ENCODE measurements at regions not wholly inside any gene's neighbourhood (a gene's known extent, or its start where the extent isn't known, plus 50 kb on each side); places are given as distances from the start of the nearest gene placed in this dataset.
"Not testable (repeated sequence)": the region's sequence is repeated elsewhere in the genome, so short reads cannot be mapped to it uniquely, and the experiment has no call there.

GRCh38 chr18:43369311-43369710 is 92.0 kb upstream of the SYT4 start:
- not testable (repeated sequence) for H4K91ac ChIP-seq (ENCODE audit: low read length); H2BK120ac ChIP-seq (ENCODE audit: low read depth, low read length); H3K4me1 ChIP-seq (ENCODE audit: control insufficient read depth, insufficient read depth, low read depth, low read length); H2BK15ac ChIP-seq (ENCODE audit: low read depth, poor library complexity, severe bottlenecking); H4K8ac ChIP-seq (ENCODE audit: low read length); DNase-seq; H3K18ac ChIP-seq (ENCODE audit: low read depth in 1 of 2, low read length in 2 of 2); H2AFZ ChIP-seq (ENCODE audit: low read depth, low read length); H3K4me2 ChIP-seq (ENCODE audit: low read length, poor library complexity, severe bottlenecking); H3K9me3 ChIP-seq (ENCODE audit: control insufficient read depth, low read length); H3K23ac ChIP-seq (ENCODE audit: low read length in 2 of 2); H3K4ac ChIP-seq (ENCODE audit: low read depth in 1 of 2, low read length in 2 of 2); H3K4me3 ChIP-seq (ENCODE audit: insufficient read depth in 1 of 2, low read depth in 1 of 2, low read length in 2 of 2); H3K27ac ChIP-seq (ENCODE audit: low read length, poor library complexity, severe bottlenecking); H2AK5ac ChIP-seq (ENCODE audit: low read length, severe bottlenecking); H2BK12ac ChIP-seq (ENCODE audit: low read length in 2 of 2); H3K9ac ChIP-seq (ENCODE audit: low read length); H3K79me1 ChIP-seq (replicated peaks; ENCODE audit: low read length, poor library complexity, severe bottlenecking); H2BK5ac ChIP-seq (ENCODE audit: low read depth, low read length, poor library complexity, severe bottlenecking); H3K14ac ChIP-seq (ENCODE audit: low read length in 2 of 2); H3K36me3 ChIP-seq (ENCODE audit: control insufficient read depth in 1 of 2, insufficient read depth in 2 of 2, low read depth in 1 of 2, low read length in 2 of 2); H3K27me3 ChIP-seq (ENCODE audit: control insufficient read depth in 1 of 2, insufficient read depth in 1 of 2, low read length in 2 of 2)
- 89% methylated on average over 5 of the region's 5 CpGs for WGBS

GRCh38 chr18:43372773-43373172 is 95.5 kb upstream of the SYT4 start:
- Histone ChIP-seq H2BK15ac (ENCODE audit: low read depth, poor library complexity, severe bottlenecking) (no peak overlapping the region), H4K8ac (ENCODE audit: low read length) (no peak overlapping the region), H2AK5ac (ENCODE audit: low read length, severe bottlenecking) (no peak overlapping the region), H3K9me3 (ENCODE audit: control insufficient read depth, low read length) (no peaks in the 10 kb centered on the region), H3K27ac (ENCODE audit: low read length, poor library complexity, severe bottlenecking) (no peak overlapping the region), H3K4ac (ENCODE audit: low read depth in 1 of 2, low read length in 2 of 2) (no peak overlapping the region), H3K4me1 (ENCODE audit: control insufficient read depth, insufficient read depth, low read depth, low read length) (no peaks in the 10 kb centered on the region), H3K14ac (ENCODE audit: low read length in 2 of 2) (no peak overlapping the region), H2AFZ (ENCODE audit: low read depth, low read length) (no peak overlapping the region), H3K18ac (ENCODE audit: low read depth in 1 of 2, low read length in 2 of 2) (no peak overlapping the region), H3K4me3 (ENCODE audit: insufficient read depth in 1 of 2, low read depth in 1 of 2, low read length in 2 of 2) (no peak overlapping the region), H3K27me3 (ENCODE audit: control insufficient read depth in 1 of 2, insufficient read depth in 1 of 2, low read length in 2 of 2) (no peaks in the 10 kb centered on the region), H2BK5ac (ENCODE audit: low read depth, low read length, poor library complexity, severe bottlenecking) (no peak overlapping the region), H4K91ac (ENCODE audit: low read length) (no peak overlapping the region), H3K23ac (ENCODE audit: low read length in 2 of 2) (no peak overlapping the region), H3K9ac (ENCODE audit: low read length) (no peak overlapping the region), H2BK12ac (ENCODE audit: low read length in 2 of 2) (no peak overlapping the region), H3K4me2 (ENCODE audit: low read length, poor library complexity, severe bottlenecking) (no peak overlapping the region), H3K36me3 (ENCODE audit: control insufficient read depth in 1 of 2, insufficient read depth in 2 of 2, low read depth in 1 of 2, low read length in 2 of 2) (no peaks in the 10 kb centered on the region), H2BK120ac (ENCODE audit: low read depth, low read length) (no peak overlapping the region), H3K79me1 (replicated peaks; ENCODE audit: low read length, poor library complexity, severe bottlenecking) (no peaks in the 10 kb centered on the region)
- WGBS, result 48% methylated on average over 1 of the region's 1 CpG
- DNase-seq, result no peak

GRCh38 chr18:43380104-43380672 is 102.9 kb upstream of the SYT4 start:
- H3K18ac ChIP-seq (ENCODE audit: low read depth in 1 of 2, low read length in 2 of 2), result no peak overlapping the region
- no peaks in the 10 kb centered on the region for H3K27me3 ChIP-seq (ENCODE audit: control insufficient read depth in 1 of 2, insufficient read depth in 1 of 2, low read length in 2 of 2)
- H4K8ac ChIP-seq (ENCODE audit: low read length), result no peak overlapping the region
- DNase-seq, result no peak
- H2BK120ac ChIP-seq (ENCODE audit: low read depth, low read length), result no peak overlapping the region
- H2BK12ac ChIP-seq (ENCODE audit: low read length in 2 of 2), result no peak overlapping the region
- H2BK5ac ChIP-seq (ENCODE audit: low read depth, low read length, poor library complexity, severe bottlenecking), result no peak overlapping the region
- H2BK15ac ChIP-seq (ENCODE audit: low read depth, poor library complexity, severe bottlenecking), result no peak overlapping the region
- H3K4me3 ChIP-seq (ENCODE audit: insufficient read depth in 1 of 2, low read depth in 1 of 2, low read length in 2 of 2), result no peak overlapping the region
- no peak overlapping the region for H2AFZ ChIP-seq (ENCODE audit: low read depth, low read length)
- H3K9me3 ChIP-seq (ENCODE audit: control insufficient read depth, low read length), result no peaks in the 10 kb centered on the region
- WGBS, result 72% methylated on average over 3 of the region's 4 CpGs
- no peaks in the 10 kb centered on the region for H3K79me1 ChIP-seq (replicated peaks; ENCODE audit: low read length, poor library complexity, severe bottlenecking)
- no peak overlapping the region for H3K4ac ChIP-seq (ENCODE audit: low read depth in 1 of 2, low read length in 2 of 2)
- H3K4me1 ChIP-seq (ENCODE audit: control insufficient read depth, insufficient read depth, low read depth, low read length), result no peaks in the 10 kb centered on the region
- H3K36me3 ChIP-seq (ENCODE audit: control insufficient read depth in 1 of 2, insufficient read depth in 2 of 2, low read depth in 1 of 2, low read length in 2 of 2), result no peaks in the 10 kb centered on the region
- no peak overlapping the region for H2AK5ac ChIP-seq (ENCODE audit: low read length, severe bottlenecking)
- H4K91ac ChIP-seq (ENCODE audit: low read length), result no peak overlapping the region
- no peak overlapping the region for H3K23ac ChIP-seq (ENCODE audit: low read length in 2 of 2)
- no peak overlapping the region for H3K14ac ChIP-seq (ENCODE audit: low read length in 2 of 2)
- no peak overlapping the region for H3K4me2 ChIP-seq (ENCODE audit: low read length, poor library complexity, severe bottlenecking)
- no peak overlapping the region for H3K9ac ChIP-seq (ENCODE audit: low read length)
- no peak overlapping the region for H3K27ac ChIP-seq (ENCODE audit: low read length, poor library complexity, severe bottlenecking)

GRCh38 chr18:43382641-43383403 is 105.5 kb upstream of the SYT4 start:
- Histone ChIP-seq H3K9ac (ENCODE audit: low read length) (no peak overlapping the region), H4K8ac (ENCODE audit: low read length) (no peak overlapping the region), H2AK5ac (ENCODE audit: low read length, severe bottlenecking) (no peak overlapping the region), H2BK12ac (ENCODE audit: low read length in 2 of 2) (no peak overlapping the region), H3K18ac (ENCODE audit: low read depth in 1 of 2, low read length in 2 of 2) (no peak overlapping the region), H3K23ac (ENCODE audit: low read length in 2 of 2) (no peak overlapping the region), H3K9me3 (ENCODE audit: control insufficient read depth, low read length) (no peaks in the 10 kb centered on the region), H3K14ac (ENCODE audit: low read length in 2 of 2) (no peak overlapping the region), H2BK15ac (ENCODE audit: low read depth, poor library complexity, severe bottlenecking) (no peak overlapping the region), H3K4me3 (ENCODE audit: insufficient read depth in 1 of 2, low read depth in 1 of 2, low read length in 2 of 2) (no peak overlapping the region), H3K4me2 (ENCODE audit: low read length, poor library complexity, severe bottlenecking) (no peak overlapping the region), H2BK5ac (ENCODE audit: low read depth, low read length, poor library complexity, severe bottlenecking) (no peak overlapping the region), H3K4me1 (ENCODE audit: control insufficient read depth, insufficient read depth, low read depth, low read length) (no peaks in the 10 kb centered on the region), H3K27ac (ENCODE audit: low read length, poor library complexity, severe bottlenecking) (no peak overlapping the region), H3K36me3 (ENCODE audit: control insufficient read depth in 1 of 2, insufficient read depth in 2 of 2, low read depth in 1 of 2, low read length in 2 of 2) (no peaks in the 10 kb centered on the region), H4K91ac (ENCODE audit: low read length) (no peak overlapping the region), H3K4ac (ENCODE audit: low read depth in 1 of 2, low read length in 2 of 2) (no peak overlapping the region), H3K79me1 (replicated peaks; ENCODE audit: low read length, poor library complexity, severe bottlenecking) (no peaks in the 10 kb centered on the region), H2BK120ac (ENCODE audit: low read depth, low read length) (no peak overlapping the region), H3K27me3 (ENCODE audit: control insufficient read depth in 1 of 2, insufficient read depth in 1 of 2, low read length in 2 of 2) (no peaks in the 10 kb centered on the region), H2AFZ (ENCODE audit: low read depth, low read length) (no peak overlapping the region)
- DNase-seq, result no peak
- 44% methylated on average over 1 of the region's 4 CpGs for WGBS
